GM12873 (cell line): ENCODE measurements at regions not wholly inside any gene's neighbourhood (a gene's known extent, or its start where the extent isn't known, plus 50 kb on each side); places are given as distances from the start of the nearest gene placed in this dataset.

ENCODE experiments used
- CTCF ChIP-seq: IDR thresholded peaks from 2 replicates; pipeline ENCODE4 v1.5.1; 2012; ENCODE audit warnings: low read depth, mild to moderate bottlenecking, moderate library complexity, low read length, control low read depth; ENCODE audit not compliant: insufficient read depth; ENCODE audit errors: missing control alignments

GRCh38 chr2:163800951-163801381 is 65.2 kb upstream of the FIGN start:
- TF ChIP-seq CTCF, result no peak

DNA sequence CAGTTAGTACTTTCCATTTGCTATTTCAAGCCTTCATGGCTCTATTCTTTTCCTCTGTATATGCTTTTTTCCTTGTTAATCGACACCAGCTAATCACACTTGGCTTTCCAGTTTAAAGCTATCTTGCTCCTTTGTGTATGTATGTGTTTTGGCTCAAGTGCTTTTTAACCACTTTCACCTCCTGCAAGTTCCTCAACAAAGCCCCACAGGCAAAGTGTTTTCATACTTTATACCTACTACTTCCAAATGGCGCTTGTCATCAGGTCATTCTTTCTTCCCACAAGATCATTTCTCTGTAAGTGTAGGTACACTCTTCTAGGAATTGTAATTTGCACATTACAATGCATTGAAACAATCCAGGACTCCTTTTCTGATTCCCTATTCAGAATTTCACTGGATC is 64.0 kb upstream of the FIGN start:
- no peak for TF ChIP-seq CTCF

GRCh38 chr2:163794635-163795034 is 58.8 kb upstream of the FIGN start:
- no peak for TF ChIP-seq CTCF
